ENCODE measurements at regions not wholly inside any gene's neighbourhood (a gene's known extent, or its start where the extent isn't known, plus 50 kb on each side); places are given as distances from the start of the nearest gene placed in this dataset.

DNA sequence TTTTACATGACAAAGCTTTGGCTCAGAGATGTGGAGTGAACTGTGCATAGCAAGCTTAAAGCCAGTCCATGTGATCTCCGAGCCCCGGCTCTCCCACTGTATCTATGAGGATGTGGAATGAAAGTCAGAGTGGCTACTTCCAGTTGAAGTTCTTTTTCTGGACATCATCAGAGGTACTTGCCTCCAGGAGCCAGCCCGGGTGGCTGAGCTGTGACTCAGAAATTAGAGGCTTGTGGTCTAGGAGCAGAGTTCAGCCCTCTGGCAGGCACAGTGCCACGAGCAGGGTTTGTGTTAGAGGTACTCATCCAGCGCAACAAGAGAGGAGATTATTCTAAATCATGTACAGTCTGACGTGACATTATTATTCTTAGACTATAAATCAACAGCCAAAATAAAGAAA, 322.5 kb downstream of the CDK5RAP2 start:
- TF ChIP-seq, protein P1, sequence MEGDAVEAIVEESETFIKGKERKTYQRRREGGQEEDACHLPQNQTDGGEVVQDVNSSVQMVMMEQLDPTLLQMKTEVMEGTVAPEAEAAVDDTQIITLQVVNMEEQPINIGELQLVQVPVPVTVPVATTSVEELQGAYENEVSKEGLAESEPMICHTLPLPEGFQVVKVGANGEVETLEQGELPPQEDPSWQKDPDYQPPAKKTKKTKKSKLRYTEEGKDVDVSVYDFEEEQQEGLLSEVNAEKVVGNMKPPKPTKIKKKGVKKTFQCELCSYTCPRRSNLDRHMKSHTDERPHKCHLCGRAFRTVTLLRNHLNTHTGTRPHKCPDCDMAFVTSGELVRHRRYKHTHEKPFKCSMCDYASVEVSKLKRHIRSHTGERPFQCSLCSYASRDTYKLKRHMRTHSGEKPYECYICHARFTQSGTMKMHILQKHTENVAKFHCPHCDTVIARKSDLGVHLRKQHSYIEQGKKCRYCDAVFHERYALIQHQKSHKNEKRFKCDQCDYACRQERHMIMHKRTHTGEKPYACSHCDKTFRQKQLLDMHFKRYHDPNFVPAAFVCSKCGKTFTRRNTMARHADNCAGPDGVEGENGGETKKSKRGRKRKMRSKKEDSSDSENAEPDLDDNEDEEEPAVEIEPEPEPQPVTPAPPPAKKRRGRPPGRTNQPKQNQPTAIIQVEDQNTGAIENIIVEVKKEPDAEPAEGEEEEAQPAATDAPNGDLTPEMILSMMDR (IDR thresholded peaks at IDR 0.05 in 8 of 11, conservative IDR thresholded peaks at IDR 0.05 in 3 of 11), result no peak
- no peak for TF ChIP-seq POLR2A (IDR thresholded peaks at IDR 0.05)

Measured in spleen (tissue), 7 donors.